ENCODE measurements at regions not wholly inside any gene's neighbourhood (a gene's known extent, or its start where the extent isn't known, plus 50 kb on each side); places are given as distances from the start of the nearest gene placed in this dataset.

DNA sequence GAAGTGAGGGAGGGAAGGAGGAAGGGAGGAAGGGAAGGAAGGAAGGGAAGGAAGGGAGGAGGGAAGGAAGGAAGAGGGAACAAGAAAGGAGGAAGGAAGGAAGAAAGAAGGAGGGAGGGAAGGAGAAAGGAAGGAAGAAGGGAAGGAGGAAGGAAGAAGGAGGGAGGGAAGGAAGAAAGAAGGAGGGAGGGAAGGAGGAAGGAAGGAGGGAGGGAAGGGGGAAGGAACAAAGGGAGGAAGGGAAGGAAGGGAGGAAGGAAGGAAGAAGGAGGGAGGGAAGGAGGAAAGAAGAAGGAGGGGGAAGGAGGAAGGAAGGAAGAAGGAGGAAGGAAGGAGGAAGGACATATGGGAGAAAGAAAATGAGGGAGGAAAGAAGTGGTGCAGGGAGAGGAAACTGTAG, 184.7 kb upstream of the PMEPA1 start:
- H3K4me1 ChIP-seq (ENCODE audit: control extremely low read depth in 1 of 4, control insufficient read depth in 4 of 4, insufficient read depth in 4 of 4, low read length in 3 of 4) = peaks cover 0 to 2% (median under 1%) of the 10 kb centered on the region in 4 experiments
- no peak for DNase-seq
- POLR2A ChIA-PET = no interaction called here
- no peaks in the 10 kb centered on the region for H3K36me3 ChIP-seq (ENCODE audit: control insufficient read depth in 4 of 4, insufficient read depth in 4 of 4, low read length in 3 of 4)
- no peak overlapping the region for H3K27ac ChIP-seq (ENCODE audit: insufficient read depth in 1 of 2, low read depth in 1 of 2, low read length in 2 of 2, poor library complexity in 1 of 2, severe bottlenecking in 2 of 2)
- CTCF ChIA-PET = no interaction called here
- H3K27me3 ChIP-seq (replicated peaks in 2 of 5; ENCODE audit: control insufficient read depth in 4 of 5, insufficient read depth in 5 of 5, low read length in 4 of 5) = no peaks in the 10 kb centered on the region
- H3K9me3 ChIP-seq (ENCODE audit: control extremely low read depth in 1 of 5, control insufficient read depth in 4 of 5, insufficient read depth in 2 of 5, low read depth in 1 of 5, low read length in 4 of 5) = no peaks in the 10 kb centered on the region
- H3K4me3 ChIP-seq (ENCODE audit: control insufficient read depth in 1 of 7, extremely low read depth in 1 of 7, insufficient read depth in 4 of 7, low read depth in 2 of 7, low read length in 6 of 7) = no peak overlapping the region

DNA sequence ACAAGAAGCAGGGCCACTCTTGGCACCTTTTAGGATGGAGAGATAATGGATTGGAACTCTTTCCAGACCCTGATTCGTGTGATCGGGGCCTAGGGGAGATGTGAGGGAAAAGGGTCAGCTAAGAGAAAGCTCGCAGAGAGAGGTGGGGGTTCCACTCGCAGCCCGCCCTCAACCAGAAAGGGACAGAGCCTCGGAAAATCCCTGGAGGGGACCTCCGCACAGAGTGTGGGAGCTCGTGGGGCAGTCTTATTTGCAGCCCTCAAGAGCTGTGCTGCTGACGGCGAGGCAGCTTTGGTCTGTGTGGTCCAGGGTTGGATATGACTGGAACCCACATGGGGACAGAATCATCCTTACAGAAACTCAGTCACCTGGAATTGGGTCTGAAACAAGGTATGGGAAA, 184.3 kb upstream of the PMEPA1 start:
- H3K27me3 ChIP-seq (replicated peaks in 2 of 5; ENCODE audit: control insufficient read depth in 4 of 5, insufficient read depth in 5 of 5, low read length in 4 of 5) = no peaks in the 10 kb centered on the region
- ChIA-PET POLR2A (no interaction called here), CTCF (no interaction called here)
- H3K9me3 ChIP-seq (ENCODE audit: control extremely low read depth in 1 of 5, control insufficient read depth in 4 of 5, insufficient read depth in 2 of 5, low read depth in 1 of 5, low read length in 4 of 5) = no peaks in the 10 kb centered on the region
- whole genome bisulfite sequencing (ENCODE audit: insufficient coverage) = 96% methylated on average over 4 of the region's 10 CpGs
- H3K4me3 ChIP-seq (ENCODE audit: control insufficient read depth in 1 of 7, extremely low read depth in 1 of 7, insufficient read depth in 4 of 7, low read depth in 2 of 7, low read length in 6 of 7) = no peak overlapping the region
- no peak overlapping the region for H3K27ac ChIP-seq (ENCODE audit: insufficient read depth in 1 of 2, low read depth in 1 of 2, low read length in 2 of 2, poor library complexity in 1 of 2, severe bottlenecking in 2 of 2)
- no peaks in the 10 kb centered on the region for H3K36me3 ChIP-seq (ENCODE audit: control insufficient read depth in 4 of 4, insufficient read depth in 4 of 4, low read length in 3 of 4)
- peaks cover 0 to 1% (median 0%) of the 10 kb centered on the region in 4 experiments for H3K4me1 ChIP-seq (ENCODE audit: control extremely low read depth in 1 of 4, control insufficient read depth in 4 of 4, insufficient read depth in 4 of 4, low read length in 3 of 4)
- no peak for DNase-seq

- 93% methylated on average over 13 of the region's 16 CpGs for WGBS (ENCODE audit: insufficient coverage)
- no peaks in the 10 kb centered on the region for H3K27me3 ChIP-seq (replicated peaks in 2 of 5; ENCODE audit: control insufficient read depth in 4 of 5, insufficient read depth in 5 of 5, low read length in 4 of 5)
- CTCF ChIA-PET = no interaction called here
Observed at GRCh38 chr20:57893366-57893999, 183.7 kb upstream of the PMEPA1 start.

DNA sequence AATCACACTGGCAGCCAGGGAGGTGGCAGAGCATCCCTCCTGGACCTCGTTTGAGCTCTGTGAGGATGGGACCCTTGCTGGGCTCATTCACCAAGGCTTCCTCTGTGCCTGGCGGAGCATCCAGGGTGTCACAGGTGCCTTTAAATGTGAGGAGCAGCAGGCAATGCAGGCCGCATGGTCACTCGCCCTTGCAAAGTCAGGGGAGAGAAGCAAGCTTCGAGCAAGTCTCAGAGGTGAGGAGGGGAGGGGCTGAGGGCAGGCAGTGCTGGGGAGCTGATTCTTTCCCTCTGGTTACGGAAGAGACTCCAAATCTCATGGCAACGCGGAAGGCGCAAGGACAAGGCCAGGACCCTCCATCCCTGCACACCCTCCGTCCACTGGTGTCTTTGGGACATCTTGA, 182.7 kb upstream of the PMEPA1 start:
- DNase-seq = no peak
- 98% methylated on average over 9 of the region's 10 CpGs for whole genome bisulfite sequencing (ENCODE audit: insufficient coverage)
- no peaks in the 10 kb centered on the region for H3K36me3 ChIP-seq (ENCODE audit: control insufficient read depth in 4 of 4, insufficient read depth in 4 of 4, low read length in 3 of 4)
- H3K27ac ChIP-seq (ENCODE audit: insufficient read depth in 1 of 2, low read depth in 1 of 2, low read length in 2 of 2, poor library complexity in 1 of 2, severe bottlenecking in 2 of 2) = no peak overlapping the region
- no peak overlapping the region for H3K4me3 ChIP-seq (ENCODE audit: control insufficient read depth in 1 of 7, extremely low read depth in 1 of 7, insufficient read depth in 4 of 7, low read depth in 2 of 7, low read length in 6 of 7)
- H3K4me1 ChIP-seq (ENCODE audit: control extremely low read depth in 1 of 4, control insufficient read depth in 4 of 4, insufficient read depth in 4 of 4, low read length in 3 of 4) = no peaks in the 10 kb centered on the region
- no peaks in the 10 kb centered on the region for H3K9me3 ChIP-seq (ENCODE audit: control extremely low read depth in 1 of 5, control insufficient read depth in 4 of 5, insufficient read depth in 2 of 5, low read depth in 1 of 5, low read length in 4 of 5)
- CTCF ChIA-PET = no interaction called here
- POLR2A ChIA-PET = no interaction called here
- no peaks in the 10 kb centered on the region for H3K27me3 ChIP-seq (replicated peaks in 2 of 5; ENCODE audit: control insufficient read depth in 4 of 5, insufficient read depth in 5 of 5, low read length in 4 of 5)

More at GRCh38 chr20:57893366-57893999, 183.7 kb upstream of the PMEPA1 start:
- H3K4me1 ChIP-seq (ENCODE audit: control extremely low read depth in 1 of 4, control insufficient read depth in 4 of 4, insufficient read depth in 4 of 4, low read length in 3 of 4) = no peaks in the 10 kb centered on the region
- POLR2A ChIA-PET = no interaction called here
- H3K9me3 ChIP-seq (ENCODE audit: control extremely low read depth in 1 of 5, control insufficient read depth in 4 of 5, insufficient read depth in 2 of 5, low read depth in 1 of 5, low read length in 4 of 5) = no peaks in the 10 kb centered on the region
- H3K36me3 ChIP-seq (ENCODE audit: control insufficient read depth in 4 of 4, insufficient read depth in 4 of 4, low read length in 3 of 4) = no peaks in the 10 kb centered on the region
- DNase-seq = no peak
- no peak overlapping the region for H3K27ac ChIP-seq (ENCODE audit: insufficient read depth in 1 of 2, low read depth in 1 of 2, low read length in 2 of 2, poor library complexity in 1 of 2, severe bottlenecking in 2 of 2)
- H3K4me3 ChIP-seq (ENCODE audit: control insufficient read depth in 1 of 7, extremely low read depth in 1 of 7, insufficient read depth in 4 of 7, low read depth in 2 of 7, low read length in 6 of 7) = no peak overlapping the region

- Histone ChIP-seq H3K27ac (ENCODE audit: insufficient read depth in 1 of 2, low read depth in 1 of 2, low read length in 2 of 2, poor library complexity in 1 of 2, severe bottlenecking in 2 of 2) (no peak overlapping the region), H3K27me3 (replicated peaks in 2 of 5; ENCODE audit: control insufficient read depth in 4 of 5, insufficient read depth in 5 of 5, low read length in 4 of 5) (no peaks in the 10 kb centered on the region), H3K9me3 (ENCODE audit: control extremely low read depth in 1 of 5, control insufficient read depth in 4 of 5, insufficient read depth in 2 of 5, low read depth in 1 of 5, low read length in 4 of 5) (no peaks in the 10 kb centered on the region), H3K36me3 (ENCODE audit: control insufficient read depth in 4 of 4, insufficient read depth in 4 of 4, low read length in 3 of 4) (no peaks in the 10 kb centered on the region), H3K4me1 (ENCODE audit: control extremely low read depth in 1 of 4, control insufficient read depth in 4 of 4, insufficient read depth in 4 of 4, low read length in 3 of 4) (no peaks in the 10 kb centered on the region), H3K4me3 (ENCODE audit: control insufficient read depth in 1 of 7, extremely low read depth in 1 of 7, insufficient read depth in 4 of 7, low read depth in 2 of 7, low read length in 6 of 7) (no peak overlapping the region)
- 96% methylated on average over 4 of the region's 5 CpGs for WGBS (ENCODE audit: insufficient coverage)
- no peak for DNase-seq
- CTCF ChIA-PET = interaction anchor here (1.4 kb wide), 1 partner anchor 8 kb away, joined by 3 read pairs; no protein-coding TSS in a partner anchor
- POLR2A ChIA-PET = no interaction called here
Observed at GRCh38 chr20:57891014-57891413, 181.2 kb upstream of the PMEPA1 start.

- Histone ChIP-seq H3K36me3 (ENCODE audit: control insufficient read depth in 4 of 4, insufficient read depth in 4 of 4, low read length in 3 of 4) (no peaks in the 10 kb centered on the region), H3K27ac (ENCODE audit: insufficient read depth in 1 of 2, low read depth in 1 of 2, low read length in 2 of 2, poor library complexity in 1 of 2, severe bottlenecking in 2 of 2) (no peak overlapping the region), H3K9me3 (ENCODE audit: control extremely low read depth in 1 of 5, control insufficient read depth in 4 of 5, insufficient read depth in 2 of 5, low read depth in 1 of 5, low read length in 4 of 5) (no peaks in the 10 kb centered on the region), H3K4me1 (ENCODE audit: control extremely low read depth in 1 of 4, control insufficient read depth in 4 of 4, insufficient read depth in 4 of 4, low read length in 3 of 4) (no peaks in the 10 kb centered on the region), H3K4me3 (ENCODE audit: control insufficient read depth in 1 of 7, extremely low read depth in 1 of 7, insufficient read depth in 4 of 7, low read depth in 2 of 7, low read length in 6 of 7) (no peak overlapping the region), H3K27me3 (replicated peaks in 2 of 5; ENCODE audit: control insufficient read depth in 4 of 5, insufficient read depth in 5 of 5, low read length in 4 of 5) (no peaks in the 10 kb centered on the region)
- WGBS (ENCODE audit: insufficient coverage) = 98% methylated on average over 12 of the region's 12 CpGs
- ChIA-PET POLR2A (no interaction called here), CTCF (no interaction called here)
- DNase-seq = no peak
Observed at GRCh38 chr20:57890202-57890800, 180.5 kb upstream of the PMEPA1 start.

GRCh38 chr20:57888591-57888990, 178.8 kb upstream of the PMEPA1 start:
- no peaks in the 10 kb centered on the region for H3K36me3 ChIP-seq (ENCODE audit: control insufficient read depth in 4 of 4, insufficient read depth in 4 of 4, low read length in 3 of 4)
- WGBS (ENCODE audit: insufficient coverage) = no CpG with 5 or more reads among the region's 5 CpGs
- no peaks in the 10 kb centered on the region for H3K4me1 ChIP-seq (ENCODE audit: control extremely low read depth in 1 of 4, control insufficient read depth in 4 of 4, insufficient read depth in 4 of 4, low read length in 3 of 4)
- H3K4me3 ChIP-seq (ENCODE audit: control insufficient read depth in 1 of 7, extremely low read depth in 1 of 7, insufficient read depth in 4 of 7, low read depth in 2 of 7, low read length in 6 of 7) = no peak overlapping the region
- no peak overlapping the region for H3K27ac ChIP-seq (ENCODE audit: insufficient read depth in 1 of 2, low read depth in 1 of 2, low read length in 2 of 2, poor library complexity in 1 of 2, severe bottlenecking in 2 of 2)
- DNase-seq = no peak
- H3K27me3 ChIP-seq (replicated peaks in 2 of 5; ENCODE audit: control insufficient read depth in 4 of 5, insufficient read depth in 5 of 5, low read length in 4 of 5) = no peaks in the 10 kb centered on the region
- ChIA-PET POLR2A (no interaction called here), CTCF (no interaction called here)
- no peaks in the 10 kb centered on the region for H3K9me3 ChIP-seq (ENCODE audit: control extremely low read depth in 1 of 5, control insufficient read depth in 4 of 5, insufficient read depth in 2 of 5, low read depth in 1 of 5, low read length in 4 of 5)

Data from common myeloid progenitor, CD34-positive (primary cell).